BLaER1 treated with 17β-estradiol and CSF1 and Interleukin-3, amounts not matched to agents 10 nM and 100 nM (cell line): ENCODE measurements at regions not wholly inside any gene's neighbourhood (a gene's known extent, or its start where the extent isn't known, plus 50 kb on each side); places are given as distances from the start of the nearest gene placed in this dataset.

Experiments
- H3K27ac ChIP-seq, 11 experiments: shearing (Covaris generic); formaldehyde crosslinking; 2 replicates each; pipeline ENCODE4 v1.8.1; 2022
- H3K27me3 ChIP-seq, 11 experiments: shearing (Covaris generic); formaldehyde crosslinking; 2 replicates each; pipeline ENCODE4 v1.8.1; 2022
- H3K36me3 ChIP-seq, 11 experiments: shearing (Covaris generic); formaldehyde crosslinking; 2 replicates each; pipeline ENCODE4 v1.8.1; 2022
- H3K4me1 ChIP-seq, 10 experiments: shearing (Covaris generic); formaldehyde crosslinking; 2 replicates each; pipeline ENCODE4 v1.8.1; 2022
- H3K4me2 ChIP-seq, 11 experiments: shearing (Covaris generic); formaldehyde crosslinking; 2 replicates each; pipeline ENCODE4 v1.8.1; 2022
- H3K4me3 ChIP-seq, 10 experiments: shearing (Covaris generic); formaldehyde crosslinking; 2 replicates each; pipeline ENCODE4 v1.8.1; 2022
- H3K9ac ChIP-seq, 11 experiments: shearing (Covaris generic); formaldehyde crosslinking; 2 replicates each; pipeline ENCODE4 v1.8.1; 2022
- H3K9me3 ChIP-seq, 11 experiments: shearing (Covaris generic); formaldehyde crosslinking; replicated peaks in 1 of 11; 2 replicates each; pipeline ENCODE4 v1.8.1; 2022
- H4K20me1 ChIP-seq, 11 experiments: shearing (Covaris generic); formaldehyde crosslinking; 2 replicates each; pipeline ENCODE4 v1.8.1; 2022
- Cebpa-rat ChIP-seq, 11 experiments: shearing (Covaris generic); IDR thresholded peaks; 2 replicates each; pipeline ENCODE4 v1.8.1; 2022

GRCh38 chr2:167764772-167765341 lies 482.5 kb downstream of the STK39 start:
- no peak overlapping the region for H3K27ac ChIP-seq
- H3K4me1 ChIP-seq: no peaks in the 10 kb centered on the region
- no peak overlapping the region for H3K4me2 ChIP-seq

GRCh38 chr2:167761465-167762136 lies 485.8 kb downstream of the STK39 start:
- H3K4me1 ChIP-seq: no peaks in the 10 kb centered on the region
- no peaks in the 10 kb centered on the region for H3K9me3 ChIP-seq
- H3K4me3 ChIP-seq: no peak overlapping the region
- no peak overlapping the region for H3K4me2 ChIP-seq
- no peaks in the 10 kb centered on the region for H3K27me3 ChIP-seq
- no peaks in the 10 kb centered on the region for H4K20me1 ChIP-seq
- no peak for TF ChIP-seq Cebpa-rat (IDR thresholded peaks at IDR 0.05)
- no peaks in the 10 kb centered on the region for H3K36me3 ChIP-seq
- no peak overlapping the region for H3K27ac ChIP-seq
- H3K9ac ChIP-seq: no peak overlapping the region

More at GRCh38 chr2:167764772-167765341, 482.5 kb downstream of the STK39 start:
- Histone ChIP-seq H3K27me3 (no peaks in the 10 kb centered on the region), H3K9me3 (no peaks in the 10 kb centered on the region), H4K20me1 (no peaks in the 10 kb centered on the region), H3K4me3 (no peak overlapping the region), H3K9ac (no peak overlapping the region), H3K36me3 (no peaks in the 10 kb centered on the region)
- no peak for TF ChIP-seq Cebpa-rat (IDR thresholded peaks at IDR 0.05)

- no peaks in the 10 kb centered on the region for H3K4me1 ChIP-seq
- no peaks in the 10 kb centered on the region for H3K27me3 ChIP-seq
- H3K27ac ChIP-seq: no peak overlapping the region
- TF ChIP-seq Cebpa-rat (IDR thresholded peaks at IDR 0.05): no peak
- H3K36me3 ChIP-seq: no peaks in the 10 kb centered on the region
- no peaks in the 10 kb centered on the region for H3K9me3 ChIP-seq
- no peak overlapping the region for H3K4me3 ChIP-seq
- H3K4me2 ChIP-seq: no peak overlapping the region
- H4K20me1 ChIP-seq: no peaks in the 10 kb centered on the region
- H3K9ac ChIP-seq: no peak overlapping the region
These were observed 487.9 kb downstream of the STK39 start for GRCh38 chr2:167759531-167759930.

DNA sequence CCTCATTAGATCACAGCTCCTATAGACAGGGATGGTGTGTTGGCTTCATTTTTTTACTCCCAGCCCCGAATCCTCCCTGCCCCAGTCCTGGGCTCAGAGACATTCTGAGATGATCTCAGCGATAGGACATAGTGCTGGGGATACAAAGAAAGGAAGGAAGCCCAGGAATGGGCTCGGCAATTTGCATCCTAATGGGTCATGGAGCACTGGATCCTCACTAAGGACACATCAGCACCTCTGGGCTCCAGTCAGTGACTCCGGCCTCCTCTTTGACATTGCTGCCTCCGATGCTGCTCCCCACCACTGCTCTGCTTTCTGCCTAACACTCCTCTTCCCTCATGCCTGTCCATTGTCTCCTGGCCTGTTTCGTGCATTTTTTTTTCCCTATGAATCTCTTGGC lies 489.1 kb downstream of the STK39 start:
- H4K20me1 ChIP-seq: no peaks in the 10 kb centered on the region
- H3K9ac ChIP-seq: no peak overlapping the region
- no peaks in the 10 kb centered on the region for H3K9me3 ChIP-seq
- H3K4me2 ChIP-seq: no peak overlapping the region
- no peaks in the 10 kb centered on the region for H3K36me3 ChIP-seq
- H3K27ac ChIP-seq: no peak overlapping the region
- H3K4me1 ChIP-seq: no peaks in the 10 kb centered on the region
- no peak for TF ChIP-seq Cebpa-rat (IDR thresholded peaks at IDR 0.05)
- H3K27me3 ChIP-seq: no peaks in the 10 kb centered on the region
- no peak overlapping the region for H3K4me3 ChIP-seq

DNA sequence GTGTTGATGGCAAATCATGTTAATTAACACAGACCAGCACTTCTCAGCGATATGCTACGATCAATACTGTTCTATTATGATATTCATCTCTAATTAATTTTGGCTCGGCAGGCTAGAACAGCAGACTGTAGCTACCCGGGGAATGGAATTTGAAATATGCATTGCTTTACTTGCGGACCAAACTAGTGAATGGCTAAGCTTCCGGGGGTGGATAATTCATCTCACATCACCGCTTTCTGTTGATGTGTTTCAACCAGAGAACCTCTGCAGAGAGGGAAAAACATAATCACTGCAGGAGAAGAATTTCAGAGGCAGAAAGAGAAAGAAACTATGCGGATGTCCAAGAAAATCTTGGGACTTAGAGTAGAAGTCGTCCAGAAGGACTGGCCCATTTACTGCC lies 490.9 kb downstream of the STK39 start:
- Histone ChIP-seq H3K27me3 (no peaks in the 10 kb centered on the region), H3K4me3 (no peak overlapping the region), H3K27ac (no peak overlapping the region), H4K20me1 (no peaks in the 10 kb centered on the region), H3K9ac (no peak overlapping the region), H3K36me3 (no peaks in the 10 kb centered on the region), H3K4me2 (no peak overlapping the region), H3K4me1 (no peaks in the 10 kb centered on the region), H3K9me3 (no peaks in the 10 kb centered on the region)
- TF ChIP-seq Cebpa-rat (IDR thresholded peaks at IDR 0.05): no peak

DNA sequence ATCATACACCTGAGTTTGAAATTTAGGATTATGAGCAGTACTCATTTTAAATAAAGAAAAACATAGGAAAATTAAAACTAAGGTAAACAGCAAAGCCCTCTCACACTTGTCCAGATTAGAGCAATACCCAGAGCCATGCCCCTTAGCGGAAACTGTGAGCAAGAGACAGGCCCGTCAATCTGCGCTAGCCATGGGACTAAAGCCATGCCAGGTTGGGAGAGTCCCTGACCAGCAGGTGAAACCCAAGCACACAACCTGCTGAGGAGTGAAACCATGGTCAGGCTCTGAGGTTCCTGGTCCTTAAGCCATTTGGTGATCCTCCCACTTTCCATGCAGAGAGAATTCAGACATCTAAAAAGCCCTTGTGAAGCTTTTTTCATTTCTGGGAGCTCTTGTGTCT lies 494.3 kb downstream of the STK39 start:
- no peak for TF ChIP-seq Cebpa-rat (IDR thresholded peaks at IDR 0.05)
- H3K9ac ChIP-seq: no peak overlapping the region

GRCh38 chr2:167752734-167753133 lies 494.7 kb downstream of the STK39 start:
- Histone ChIP-seq H4K20me1 (no peaks in the 10 kb centered on the region), H3K27ac (no peak overlapping the region), H3K4me1 (no peaks in the 10 kb centered on the region), H3K4me2 (no peak overlapping the region), H3K27me3 (no peaks in the 10 kb centered on the region), H3K9me3 (no peaks in the 10 kb centered on the region), H3K9ac (no peak overlapping the region), H3K4me3 (no peak overlapping the region), H3K36me3 (no peaks in the 10 kb centered on the region)
- TF ChIP-seq Cebpa-rat (IDR thresholded peaks at IDR 0.05): no peak

More for the DNA sequence above, 494.3 kb downstream of the STK39 start:
- H4K20me1 ChIP-seq: no peaks in the 10 kb centered on the region
- H3K4me2 ChIP-seq: no peak overlapping the region
- no peaks in the 10 kb centered on the region for H3K36me3 ChIP-seq
- no peaks in the 10 kb centered on the region for H3K27me3 ChIP-seq
- no peak overlapping the region for H3K27ac ChIP-seq
- H3K9me3 ChIP-seq: no peaks in the 10 kb centered on the region
- H3K4me1 ChIP-seq: no peaks in the 10 kb centered on the region
- H3K4me3 ChIP-seq: no peak overlapping the region

DNA sequence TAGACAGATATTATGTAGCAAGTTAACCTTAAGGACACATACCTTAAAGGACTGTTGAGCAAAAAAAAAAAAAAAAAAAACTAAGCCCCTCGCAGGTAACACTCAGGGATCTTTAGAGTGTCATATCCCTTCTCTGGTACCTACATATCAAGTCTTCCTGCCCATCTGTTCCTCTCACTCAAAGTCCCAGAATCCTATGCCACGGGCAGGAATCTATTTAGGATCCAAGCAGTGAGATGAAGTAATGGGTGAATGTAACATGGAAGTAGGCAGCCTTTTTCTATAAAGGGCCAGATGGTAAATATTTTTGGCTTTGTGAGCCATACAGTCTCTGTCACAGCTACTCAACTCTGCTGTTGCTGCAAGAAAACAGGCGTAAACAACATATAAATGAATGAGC lies 496.7 kb downstream of the STK39 start:
- TF ChIP-seq Cebpa-rat (IDR thresholded peaks at IDR 0.05): no peak
- no peaks in the 10 kb centered on the region for H3K4me1 ChIP-seq
- no peaks in the 10 kb centered on the region for H3K27me3 ChIP-seq
- no peaks in the 10 kb centered on the region for H3K36me3 ChIP-seq
- no peak overlapping the region for H3K27ac ChIP-seq
- no peak overlapping the region for H3K4me3 ChIP-seq
- H3K9ac ChIP-seq: no peak overlapping the region
- H4K20me1 ChIP-seq: no peaks in the 10 kb centered on the region
- H3K9me3 ChIP-seq: no peaks in the 10 kb centered on the region
- H3K4me2 ChIP-seq: no peak overlapping the region

DNA sequence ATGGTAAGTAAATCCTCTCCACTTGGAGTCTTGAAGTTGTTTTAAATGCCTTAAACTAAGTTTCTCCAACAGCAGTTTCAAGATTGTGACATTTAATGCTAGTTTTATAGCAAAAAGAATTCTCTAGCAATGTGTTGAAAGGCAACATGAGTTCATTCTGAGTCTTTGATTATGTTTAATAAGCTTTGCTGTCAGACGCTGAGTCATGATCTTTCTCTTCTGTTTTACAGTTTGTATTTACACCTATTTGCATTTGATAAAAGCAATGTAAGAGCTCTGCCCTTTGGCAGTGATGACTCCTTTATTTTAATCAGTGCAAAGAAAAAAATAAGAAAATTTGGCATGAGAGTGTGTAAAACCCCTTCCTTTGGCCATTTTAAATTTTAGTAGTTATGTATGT lies 497.7 kb downstream of the STK39 start:
- no peak for TF ChIP-seq Cebpa-rat (IDR thresholded peaks at IDR 0.05)
- H3K36me3 ChIP-seq: no peaks in the 10 kb centered on the region
- no peak overlapping the region for H3K4me3 ChIP-seq
- no peaks in the 10 kb centered on the region for H4K20me1 ChIP-seq
- no peaks in the 10 kb centered on the region for H3K4me1 ChIP-seq
- H3K4me2 ChIP-seq: no peak overlapping the region
- no peak overlapping the region for H3K27ac ChIP-seq
- H3K9me3 ChIP-seq: no peaks in the 10 kb centered on the region
- H3K27me3 ChIP-seq: no peaks in the 10 kb centered on the region
- H3K9ac ChIP-seq: no peak overlapping the region

DNA sequence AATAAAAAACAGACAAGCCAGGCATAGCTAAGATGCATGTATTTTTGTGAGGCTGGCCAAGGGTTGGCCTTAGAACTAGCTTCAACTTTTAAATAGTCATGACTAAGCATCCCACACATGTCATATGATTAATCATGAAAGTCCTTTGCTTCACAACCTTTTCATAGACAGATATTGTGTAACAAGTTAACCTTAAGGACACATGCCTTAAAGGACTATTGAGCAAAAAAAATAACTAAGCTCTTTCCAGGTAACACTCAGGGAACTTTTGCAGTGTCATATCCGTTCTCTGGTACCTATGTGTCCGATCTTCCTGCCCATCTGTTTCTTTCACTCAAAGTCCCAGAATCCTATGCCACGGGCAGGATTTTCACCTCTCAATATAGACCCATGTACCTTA lies 498.4 kb downstream of the STK39 start:
- TF ChIP-seq Cebpa-rat (IDR thresholded peaks at IDR 0.05): no peak
- H3K4me2 ChIP-seq: no peak overlapping the region
- H3K9me3 ChIP-seq: no peaks in the 10 kb centered on the region
- no peaks in the 10 kb centered on the region for H3K27me3 ChIP-seq
- H3K4me3 ChIP-seq: no peak overlapping the region
- no peak overlapping the region for H3K27ac ChIP-seq
- no peaks in the 10 kb centered on the region for H4K20me1 ChIP-seq
- H3K9ac ChIP-seq: no peak overlapping the region
- H3K4me1 ChIP-seq: no peaks in the 10 kb centered on the region
- no peaks in the 10 kb centered on the region for H3K36me3 ChIP-seq
